Activated naive CD4-positive, alpha-beta T cell (primary cell): ENCODE measurements at regions not wholly inside any gene's neighbourhood (a gene's known extent, or its start where the extent isn't known, plus 50 kb on each side); places are given as distances from the start of the nearest gene placed in this dataset.
"Not testable (repeated sequence)": the region's sequence is repeated elsewhere in the genome, so short reads cannot be mapped to it uniquely, and the experiment has no call there.

Experiments
- DNase-seq, 4 experiments: peaks; one replicate each; lab custom pipeline; 2025; lab: John Stamatoyannopoulos, UW

DNA sequence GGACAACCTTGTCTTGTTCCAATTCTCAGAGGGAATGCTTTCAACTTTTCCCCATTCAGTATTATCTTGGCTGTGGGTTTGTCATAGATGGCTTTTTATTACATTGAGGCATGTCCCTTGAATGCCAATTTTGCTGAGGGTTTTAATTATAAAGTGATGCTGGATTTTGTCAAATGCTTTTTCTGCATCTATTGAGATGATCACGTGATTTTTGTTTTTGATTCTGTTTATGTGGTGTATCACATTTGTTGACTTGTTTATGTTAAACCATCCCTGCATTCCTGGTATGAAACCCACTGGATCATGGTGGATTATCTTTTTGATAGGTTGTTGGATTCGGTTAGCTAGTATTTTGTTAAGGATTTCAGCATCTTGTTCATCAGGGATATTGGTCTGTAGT, 885.6 kb upstream of the SLC39A10 start:
- DNase-seq, result not testable (repeated sequence)

DNA sequence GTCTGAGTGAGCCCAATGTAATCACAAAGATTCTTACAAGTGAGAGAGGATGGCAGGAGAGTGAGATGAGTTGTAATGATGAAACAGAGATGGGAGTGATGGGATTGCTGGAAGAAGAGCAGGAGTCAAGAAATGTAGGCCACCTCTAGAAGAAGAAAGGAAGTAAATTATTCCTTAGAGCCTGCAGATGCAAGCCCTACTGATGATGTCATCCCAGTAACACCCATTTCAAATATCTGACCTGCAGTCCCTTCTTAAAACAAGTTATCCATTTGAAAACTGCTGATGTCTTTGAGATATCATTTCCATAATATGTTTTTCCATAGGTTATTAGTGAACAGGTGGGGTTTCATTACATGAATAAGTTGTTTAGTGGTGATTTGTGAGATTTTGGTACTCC, 888.0 kb upstream of the SLC39A10 start:
- DNase-seq, result no peak

GRCh38 chr2:194765723-194766122, 891.3 kb upstream of the SLC39A10 start:
- no peak for DNase-seq

DNA sequence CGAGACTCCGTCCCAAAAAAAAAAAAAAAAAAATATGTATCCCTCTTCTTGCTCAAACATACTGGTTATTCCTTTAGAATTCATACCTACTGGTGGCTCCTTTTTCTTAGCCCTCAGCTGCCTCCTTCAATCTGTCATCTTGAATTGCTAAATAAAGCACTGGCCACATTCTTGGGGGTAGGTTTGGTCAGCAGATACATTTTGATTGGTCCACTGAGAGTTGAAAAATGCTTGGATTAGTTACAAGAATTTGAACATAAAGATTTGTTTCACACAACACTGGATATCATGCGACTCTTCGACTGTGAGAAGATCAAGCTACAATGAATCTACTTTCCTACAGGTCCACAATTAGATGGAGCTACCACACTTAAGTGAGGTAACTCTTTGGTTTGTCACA, 906.1 kb upstream of the SLC39A10 start:
- DNase-seq, result no peak

GRCh38 chr2:194745557-194746146, 911.4 kb upstream of the SLC39A10 start:
- DNase-seq, result no peak

- DNase-seq, result no peak
These were observed 914.3 kb upstream of the SLC39A10 start for GRCh38 chr2:194742706-194743105.

GRCh38 chr2:194739217-194739616, 917.8 kb upstream of the SLC39A10 start:
- no peak for DNase-seq

DNA sequence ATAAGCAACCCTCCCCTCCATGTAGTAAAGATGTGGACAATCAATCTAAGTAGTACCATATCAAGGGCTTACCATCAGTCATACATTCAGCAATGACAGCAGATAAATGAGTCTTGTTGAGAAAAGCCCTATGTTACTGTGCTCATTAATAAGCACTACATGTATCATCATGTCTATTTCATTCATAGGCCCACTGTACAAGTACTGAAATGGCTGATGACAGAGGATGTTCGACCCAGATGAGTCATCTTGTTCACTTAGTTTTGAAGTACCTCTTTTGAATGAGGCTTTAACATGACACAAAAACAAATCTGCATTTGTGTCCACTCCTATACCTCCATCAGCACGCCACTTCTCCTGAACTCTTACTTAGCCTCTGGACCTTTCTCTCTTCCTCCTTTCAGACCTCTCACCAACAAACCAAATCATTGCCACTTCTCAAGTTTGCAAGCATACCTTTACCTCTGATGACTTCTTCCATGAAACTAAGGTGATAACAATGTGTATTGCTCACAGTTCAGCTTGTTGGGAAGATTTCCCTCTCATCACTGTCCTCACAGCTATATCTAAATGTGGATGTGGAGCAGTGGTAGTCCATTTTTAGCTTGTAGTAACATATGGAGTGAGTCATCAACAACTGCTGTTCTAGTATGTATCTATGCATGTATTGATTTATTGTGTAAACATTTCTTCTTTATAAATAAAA, 921.0 kb upstream of the SLC39A10 start:
- no peak for DNase-seq

DNA sequence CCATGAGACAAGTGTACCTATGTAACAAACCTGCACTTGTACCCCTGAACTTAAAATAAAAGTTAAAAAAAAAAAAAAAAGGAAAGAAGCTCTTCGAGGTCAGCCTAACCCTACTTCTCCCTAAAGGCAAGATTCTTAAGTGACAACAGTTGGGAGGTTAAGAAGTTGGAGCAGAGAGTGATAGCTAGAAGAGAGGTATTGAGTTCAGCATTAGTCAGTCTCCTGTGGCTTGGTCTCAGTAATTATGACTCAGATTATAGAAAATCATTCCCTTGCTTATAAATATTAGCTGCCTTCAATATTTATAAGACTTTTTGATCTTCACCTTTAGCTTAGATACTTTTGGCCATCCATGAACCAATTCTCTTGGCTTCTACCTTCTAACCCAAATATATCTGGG, 926.8 kb upstream of the SLC39A10 start:
- no peak for DNase-seq

- no peak for DNase-seq
These were observed 931.9 kb upstream of the SLC39A10 start for GRCh38 chr2:194725169-194725568.

- DNase-seq, result no peak
These were observed 933.6 kb upstream of the SLC39A10 start for GRCh38 chr2:194723446-194723845.

DNA sequence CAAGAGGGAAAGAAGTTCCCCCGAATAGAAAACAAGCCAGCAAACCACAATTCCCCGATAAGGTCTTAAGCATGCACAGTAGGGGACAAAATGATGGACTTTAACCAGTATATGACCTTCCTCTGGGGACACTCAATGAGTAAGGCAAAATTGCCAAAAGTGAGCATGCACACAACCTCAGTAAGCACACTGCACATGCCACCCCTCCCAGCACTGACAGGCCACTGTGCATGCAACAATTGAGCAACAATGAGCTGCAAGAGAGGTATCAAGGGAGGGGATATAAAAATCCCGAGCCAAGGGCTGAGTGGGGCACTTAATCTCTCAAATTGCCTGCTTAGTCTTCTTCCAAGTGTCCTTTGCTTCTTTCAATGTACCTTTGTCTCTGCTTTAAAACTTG, 935.8 kb upstream of the SLC39A10 start:
- DNase-seq, result no peak

DNA sequence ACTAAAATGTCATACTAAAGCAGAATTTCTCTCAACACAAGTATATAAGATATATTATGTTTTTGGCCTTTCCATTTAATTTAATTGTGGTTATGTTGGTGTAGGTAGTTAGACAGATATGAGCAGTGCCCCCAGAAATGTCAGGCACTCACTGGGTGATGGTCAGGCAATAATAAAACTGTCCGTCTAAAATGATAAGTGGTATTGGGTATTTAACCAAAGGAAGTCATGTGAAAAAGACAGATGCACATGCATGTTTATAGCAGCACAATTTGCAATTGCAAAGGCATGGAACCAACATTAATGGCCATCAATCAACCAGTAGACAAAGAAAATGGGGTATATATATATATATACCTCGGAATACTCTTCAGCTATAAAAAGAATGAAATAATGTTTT, 936.6 kb upstream of the SLC39A10 start:
- DNase-seq, result no peak

DNA sequence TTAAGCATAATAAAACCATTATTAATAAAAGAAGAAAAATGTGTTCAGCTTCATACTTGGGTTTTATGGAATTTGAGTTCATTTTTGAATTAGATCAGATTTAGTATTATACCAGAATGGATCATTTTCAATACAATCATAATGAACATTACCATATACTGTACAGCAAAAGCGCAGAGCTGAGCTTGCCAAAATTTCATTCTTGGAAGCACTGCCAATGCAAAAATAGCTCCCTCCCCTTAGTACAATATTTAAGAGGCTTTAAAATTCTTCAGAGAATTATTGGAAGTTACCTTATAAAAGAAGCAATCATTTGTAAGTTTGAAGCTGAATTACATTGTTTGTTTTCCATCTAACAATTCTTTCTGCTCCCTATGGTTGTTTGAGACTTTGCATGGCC, 938.1 kb upstream of the SLC39A10 start:
- DNase-seq, result no peak

DNA sequence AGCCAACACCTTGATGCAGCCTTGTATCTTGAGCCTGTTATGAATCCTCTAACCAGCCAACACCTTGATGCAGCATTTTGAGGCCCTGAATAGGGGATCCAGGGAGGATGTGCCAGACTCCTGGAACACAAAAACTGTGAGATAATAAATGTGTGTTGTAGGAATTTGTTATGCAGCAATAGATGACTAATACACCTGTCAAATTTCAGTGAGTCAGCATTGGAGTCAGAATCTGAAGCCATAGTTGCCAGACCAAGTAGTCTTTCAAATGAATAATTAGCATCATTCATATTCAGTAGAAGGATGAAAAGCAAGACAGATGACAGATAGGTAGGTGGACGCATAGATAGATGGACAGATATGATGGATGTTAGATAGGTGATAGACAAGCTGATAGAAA, 942.5 kb upstream of the SLC39A10 start:
- no peak for DNase-seq

- no peak for DNase-seq
These were observed 947.2 kb upstream of the SLC39A10 start for GRCh38 chr2:194709840-194710239.

DNA sequence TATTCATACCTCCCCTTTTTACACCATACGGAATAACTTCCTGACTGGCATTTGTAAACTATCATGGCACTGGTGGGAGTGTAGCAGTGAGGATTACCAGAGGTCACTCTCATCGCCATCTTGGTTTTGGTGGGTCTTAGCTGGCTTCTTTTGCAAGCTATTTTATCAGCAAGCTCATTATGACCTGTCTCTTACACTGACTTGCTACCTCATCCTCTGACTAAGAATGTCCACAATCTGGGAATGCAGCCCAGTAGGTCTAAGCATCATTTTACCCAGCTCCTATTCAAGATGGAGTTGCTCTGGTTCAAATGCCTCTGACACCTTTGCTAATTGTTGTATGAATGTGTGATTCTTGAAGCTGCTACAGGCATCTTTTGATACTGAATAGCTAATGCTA, 950.8 kb upstream of the SLC39A10 start:
- no peak for DNase-seq

DNA sequence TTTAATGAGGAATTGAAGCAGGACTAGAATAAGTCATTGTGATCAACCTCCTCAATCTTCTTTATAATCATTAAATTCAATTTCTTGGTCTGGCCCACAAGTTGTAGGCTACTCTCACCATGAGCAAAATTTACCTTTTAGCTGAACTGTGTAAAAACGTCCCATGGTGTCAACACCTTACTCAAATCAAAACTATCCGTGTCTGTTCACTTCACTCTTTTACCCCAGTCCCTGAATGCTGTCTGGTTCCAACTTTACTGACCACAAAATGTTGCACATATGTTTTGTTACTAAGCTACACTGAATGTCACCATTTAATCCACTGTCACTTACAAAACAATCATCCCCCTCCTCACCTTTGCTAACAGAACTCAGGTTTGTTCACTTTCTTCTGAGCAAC, 951.6 kb upstream of the SLC39A10 start:
- no peak for DNase-seq

- DNase-seq, result no peak
These were observed 956.3 kb upstream of the SLC39A10 start for GRCh38 chr2:194700726-194701125.

DNA sequence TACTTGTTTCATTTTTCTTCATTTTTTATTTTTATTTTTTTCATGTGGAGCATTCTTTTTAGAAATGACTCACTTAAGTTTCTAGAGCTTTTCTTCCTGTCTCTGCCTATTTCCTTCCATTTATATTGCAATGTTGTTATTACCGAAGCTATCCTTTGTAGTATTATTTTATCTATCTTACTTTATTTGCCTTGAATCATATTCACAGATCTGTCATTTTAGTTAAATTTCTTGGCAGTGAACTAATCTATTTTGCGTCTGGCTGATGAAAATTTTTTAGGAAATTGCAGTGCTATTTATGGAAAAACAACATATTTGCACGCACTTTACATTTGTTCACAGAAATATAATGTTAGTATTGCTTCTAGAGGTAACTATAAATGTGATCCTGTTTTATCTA, 956.9 kb upstream of the SLC39A10 start:
- no peak for DNase-seq

GRCh38 chr2:194698012-194698411, 959.0 kb upstream of the SLC39A10 start:
- no peak for DNase-seq

GRCh38 chr2:194697439-194697838, 959.6 kb upstream of the SLC39A10 start:
- no peak for DNase-seq

DNA sequence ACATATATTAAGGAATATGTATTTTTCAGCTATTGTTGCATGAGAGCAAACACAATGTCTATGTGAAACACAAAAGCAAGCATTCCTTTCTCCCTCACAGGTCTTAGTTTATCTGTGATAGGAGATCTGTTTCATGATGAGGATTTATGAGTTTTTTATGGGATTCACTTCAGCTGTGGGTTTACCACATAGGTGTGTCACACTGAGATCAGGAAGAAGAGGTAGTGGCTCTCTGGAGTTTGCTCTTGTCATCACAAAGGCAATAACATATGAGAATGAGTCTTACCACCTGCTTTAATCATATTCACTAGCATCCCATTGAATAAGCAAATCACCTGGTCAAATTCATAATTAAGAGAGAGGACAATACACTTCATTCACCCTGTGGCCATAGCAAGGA, 960.3 kb upstream of the SLC39A10 start:
- no peak for DNase-seq

- no peak for DNase-seq
These were observed 970.5 kb upstream of the SLC39A10 start for GRCh38 chr2:194686569-194686968.
